ENCODE measurements at regions not wholly inside any gene's neighbourhood (a gene's known extent, or its start where the extent isn't known, plus 50 kb on each side); places are given as distances from the start of the nearest gene placed in this dataset.

DNA sequence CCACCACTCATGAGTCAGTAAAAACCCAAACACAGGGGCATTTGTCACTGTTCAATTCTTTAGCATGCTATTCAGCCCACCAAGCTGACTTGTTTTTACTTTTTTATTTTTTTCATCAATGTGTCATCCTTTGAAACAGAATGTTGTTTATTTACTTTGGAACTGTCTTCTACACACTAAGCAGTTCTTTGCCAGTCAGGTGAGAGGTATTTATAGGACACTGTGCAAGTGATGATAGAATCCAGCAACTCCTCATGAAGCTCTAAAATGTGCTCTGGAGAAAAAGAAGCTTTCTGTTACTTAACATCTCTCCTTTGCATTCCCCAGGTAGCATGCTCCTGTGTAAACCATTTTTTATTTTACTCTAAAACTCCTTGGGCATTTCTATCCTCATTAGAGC, 582.0 kb upstream of the TMPRSS15 start:
- Histone ChIP-seq H3K4me1 (ENCODE audit: control insufficient read depth, insufficient read depth, low read length) (peaks cover 8% of the 10 kb centered on the region), H3K4me3 (ENCODE audit: low read depth, low read length) (no peak overlapping the region), H3K27ac (ENCODE audit: low read depth, low read length) (no peak overlapping the region), H3K27me3 (ENCODE audit: control insufficient read depth, insufficient read depth, low read length) (no peaks in the 10 kb centered on the region), H3K36me3 (ENCODE audit: control insufficient read depth, insufficient read depth, low read length) (no peaks in the 10 kb centered on the region), H3K9me3 (ENCODE audit: control insufficient read depth, insufficient read depth, low read length) (no peaks in the 10 kb centered on the region)
- no peak for DNase-seq (ENCODE audit: low read depth in 4 of 6, low spot score in 6 of 6)

- Histone ChIP-seq H3K9me3 (ENCODE audit: control insufficient read depth, insufficient read depth, low read length) (no peaks in the 10 kb centered on the region), H3K36me3 (ENCODE audit: control insufficient read depth, insufficient read depth, low read length) (no peaks in the 10 kb centered on the region), H3K27me3 (ENCODE audit: control insufficient read depth, insufficient read depth, low read length) (no peaks in the 10 kb centered on the region), H3K4me1 (ENCODE audit: control insufficient read depth, insufficient read depth, low read length) (peaks cover 8% of the 10 kb centered on the region), H3K4me3 (ENCODE audit: low read depth, low read length) (no peak overlapping the region), H3K27ac (ENCODE audit: low read depth, low read length) (no peak overlapping the region)
- peak in 5 of 6 donors; percentile 31 to 83 (median 48) for DNase-seq (ENCODE audit: low read depth in 4 of 6, low spot score in 6 of 6)
- no CpG with 5 or more reads among the region's 4 CpGs for WGBS (ENCODE audit: insufficient coverage)
These were observed 582.6 kb upstream of the TMPRSS15 start for GRCh38 chr21:18986197-18986596.

DNA sequence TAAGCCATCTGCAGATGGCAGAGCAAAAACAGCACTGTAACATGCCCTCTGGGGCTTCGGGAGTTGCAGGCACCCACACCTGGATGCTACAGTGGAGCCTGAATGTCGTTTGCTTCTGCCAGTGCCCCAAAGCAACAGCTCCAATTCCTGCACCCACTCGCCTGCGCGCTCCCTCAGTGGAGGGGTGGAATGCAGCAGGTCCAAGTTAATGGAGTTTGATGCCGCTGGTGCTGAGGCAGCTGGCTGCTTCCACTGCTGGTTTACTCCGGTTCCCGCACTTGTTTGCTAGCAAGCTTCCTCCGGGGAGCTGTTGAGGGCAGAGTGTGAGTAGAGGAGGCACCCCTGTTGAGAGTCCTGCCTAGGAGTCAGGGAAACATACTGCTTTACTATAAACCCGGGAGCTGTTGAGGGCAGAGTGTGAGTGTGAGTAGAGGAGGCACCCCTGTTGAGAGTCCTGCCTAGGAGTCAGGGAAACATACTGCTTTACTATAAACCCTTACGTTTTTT, 584.0 kb upstream of the TMPRSS15 start:
- WGBS (ENCODE audit: insufficient coverage) = 72% methylated on average over 6 of the region's 11 CpGs
- no peak for DNase-seq (ENCODE audit: low read depth in 4 of 6, low spot score in 6 of 6)
- no peak overlapping the region for H3K27ac ChIP-seq (ENCODE audit: low read depth, low read length)

GRCh38 chr21:18989953-18990495, 586.4 kb upstream of the TMPRSS15 start:
- H3K27ac ChIP-seq (ENCODE audit: low read depth, low read length) = no peak overlapping the region
- no peaks in the 10 kb centered on the region for H3K27me3 ChIP-seq (ENCODE audit: control insufficient read depth, insufficient read depth, low read length)
- DNase-seq (ENCODE audit: low read depth in 4 of 6, low spot score in 6 of 6) = no peak
- WGBS (ENCODE audit: insufficient coverage) = 77% methylated on average over 6 of the region's 7 CpGs
- no peaks in the 10 kb centered on the region for H3K9me3 ChIP-seq (ENCODE audit: control insufficient read depth, insufficient read depth, low read length)
- H3K4me3 ChIP-seq (ENCODE audit: low read depth, low read length) = no peak overlapping the region
- H3K4me1 ChIP-seq (ENCODE audit: control insufficient read depth, insufficient read depth, low read length) = peaks cover 8% of the 10 kb centered on the region
- H3K36me3 ChIP-seq (ENCODE audit: control insufficient read depth, insufficient read depth, low read length) = no peaks in the 10 kb centered on the region

More for the DNA sequence above, 584.0 kb upstream of the TMPRSS15 start:
- Histone ChIP-seq H3K9me3 (ENCODE audit: control insufficient read depth, insufficient read depth, low read length) (no peaks in the 10 kb centered on the region), H3K4me3 (ENCODE audit: low read depth, low read length) (no peak overlapping the region), H3K4me1 (ENCODE audit: control insufficient read depth, insufficient read depth, low read length) (peaks cover 8% of the 10 kb centered on the region), H3K27me3 (ENCODE audit: control insufficient read depth, insufficient read depth, low read length) (no peaks in the 10 kb centered on the region), H3K36me3 (ENCODE audit: control insufficient read depth, insufficient read depth, low read length) (no peaks in the 10 kb centered on the region)

DNA sequence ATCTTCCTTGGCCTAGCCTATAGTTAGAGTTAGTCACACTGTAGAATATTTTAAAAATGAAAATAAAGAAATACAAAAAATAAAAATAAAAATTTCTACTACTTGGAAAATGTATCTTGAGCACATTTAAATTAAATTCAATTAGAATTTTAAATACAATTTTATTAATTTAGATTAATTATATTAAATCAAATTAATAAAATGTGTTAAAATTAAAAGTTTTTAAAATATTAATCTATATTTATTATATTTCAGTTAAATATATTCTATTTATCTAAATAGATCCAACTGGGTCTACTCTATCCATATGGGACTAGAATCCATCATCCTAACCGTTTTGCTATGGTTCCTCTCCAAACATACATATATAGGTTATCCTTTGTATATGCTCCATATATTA, 588.3 kb upstream of the TMPRSS15 start:
- H3K4me3 ChIP-seq (ENCODE audit: low read depth, low read length) = no peak overlapping the region
- H3K4me1 ChIP-seq (ENCODE audit: control insufficient read depth, insufficient read depth, low read length) = peaks cover 7% of the 10 kb centered on the region
- no peaks in the 10 kb centered on the region for H3K36me3 ChIP-seq (ENCODE audit: control insufficient read depth, insufficient read depth, low read length)
- DNase-seq (ENCODE audit: low read depth in 4 of 6, low spot score in 6 of 6) = no peak
- no peaks in the 10 kb centered on the region for H3K9me3 ChIP-seq (ENCODE audit: control insufficient read depth, insufficient read depth, low read length)
- H3K27ac ChIP-seq (ENCODE audit: low read depth, low read length) = no peak overlapping the region
- no CpG with 5 or more reads among the region's 1 CpG for WGBS (ENCODE audit: insufficient coverage)
- H3K27me3 ChIP-seq (ENCODE audit: control insufficient read depth, insufficient read depth, low read length) = no peaks in the 10 kb centered on the region

DNA sequence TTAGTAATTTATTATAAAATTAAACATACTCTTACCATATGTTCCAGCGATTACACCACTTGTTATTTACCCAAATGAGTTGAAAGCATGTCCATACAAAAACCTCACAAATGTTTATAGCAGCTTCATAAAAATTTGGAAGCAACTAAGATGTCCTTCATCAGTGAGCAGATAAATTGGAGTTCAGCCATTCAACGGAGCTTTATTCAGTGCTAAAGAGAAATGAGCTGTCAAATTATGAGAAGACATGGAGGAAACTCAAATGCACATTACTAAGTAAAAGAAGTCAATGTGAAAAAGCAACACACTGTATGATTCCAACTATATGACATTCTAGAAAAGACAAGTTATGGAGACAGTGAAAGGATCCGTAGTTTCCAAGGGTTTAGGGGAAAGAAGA, 606.7 kb upstream of the TMPRSS15 start:
- no peaks in the 10 kb centered on the region for H3K36me3 ChIP-seq (ENCODE audit: control insufficient read depth, insufficient read depth, low read length)
- H3K9me3 ChIP-seq (ENCODE audit: control insufficient read depth, insufficient read depth, low read length) = no peaks in the 10 kb centered on the region
- WGBS (ENCODE audit: insufficient coverage) = no CpG with 5 or more reads among the region's 3 CpGs
- DNase-seq (ENCODE audit: low read depth in 4 of 6, low spot score in 6 of 6) = peak in 1 of 6 donors; percentile 76
- H3K27ac ChIP-seq (ENCODE audit: low read depth, low read length) = no peak overlapping the region
- H3K4me1 ChIP-seq (ENCODE audit: control insufficient read depth, insufficient read depth, low read length) = no peaks in the 10 kb centered on the region
- H3K4me3 ChIP-seq (ENCODE audit: low read depth, low read length) = no peak overlapping the region
- H3K27me3 ChIP-seq (ENCODE audit: control insufficient read depth, insufficient read depth, low read length) = no peaks in the 10 kb centered on the region

DNA sequence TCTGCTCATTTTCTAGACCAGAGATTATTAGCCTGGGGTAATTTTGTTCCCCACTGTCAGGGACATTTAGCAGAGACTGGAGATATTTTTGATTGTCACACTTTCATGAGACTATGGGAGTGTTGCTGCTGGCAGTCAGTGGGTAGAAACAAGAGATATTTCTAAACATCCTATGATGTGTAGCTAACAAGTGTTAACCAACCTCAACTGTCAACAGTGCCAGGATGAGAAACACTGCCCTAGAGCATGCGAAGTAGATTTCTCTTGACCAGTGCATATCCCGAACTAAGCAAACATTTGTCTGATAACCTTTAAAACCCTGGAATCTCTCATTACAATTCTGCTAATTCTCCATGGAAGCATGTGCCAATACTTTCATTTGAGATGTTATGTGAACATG, 607.4 kb upstream of the TMPRSS15 start:
- Histone ChIP-seq H3K4me3 (ENCODE audit: low read depth, low read length) (no peak overlapping the region), H3K9me3 (ENCODE audit: control insufficient read depth, insufficient read depth, low read length) (no peaks in the 10 kb centered on the region), H3K27ac (ENCODE audit: low read depth, low read length) (no peak overlapping the region), H3K36me3 (ENCODE audit: control insufficient read depth, insufficient read depth, low read length) (no peaks in the 10 kb centered on the region), H3K27me3 (ENCODE audit: control insufficient read depth, insufficient read depth, low read length) (no peaks in the 10 kb centered on the region), H3K4me1 (ENCODE audit: control insufficient read depth, insufficient read depth, low read length) (no peaks in the 10 kb centered on the region)
- peak in 1 of 6 donors; percentile 16 for DNase-seq (ENCODE audit: low read depth in 4 of 6, low spot score in 6 of 6)
- WGBS (ENCODE audit: insufficient coverage) = 80% methylated on average over 1 of the region's 2 CpGs

- Histone ChIP-seq H3K36me3 (ENCODE audit: control insufficient read depth, insufficient read depth, low read length) (no peaks in the 10 kb centered on the region), H3K4me3 (ENCODE audit: low read depth, low read length) (no peak overlapping the region), H3K4me1 (ENCODE audit: control insufficient read depth, insufficient read depth, low read length) (no peaks in the 10 kb centered on the region), H3K27ac (ENCODE audit: low read depth, low read length) (no peak overlapping the region), H3K27me3 (ENCODE audit: control insufficient read depth, insufficient read depth, low read length) (no peaks in the 10 kb centered on the region), H3K9me3 (ENCODE audit: control insufficient read depth, insufficient read depth, low read length) (no peaks in the 10 kb centered on the region)
- DNase-seq (ENCODE audit: low read depth in 4 of 6, low spot score in 6 of 6) = peak in 1 of 6 donors; percentile 78
- WGBS (ENCODE audit: insufficient coverage) = 80% methylated on average over 1 of the region's 2 CpGs
These were observed 607.9 kb upstream of the TMPRSS15 start for GRCh38 chr21:19011451-19011850.

DNA sequence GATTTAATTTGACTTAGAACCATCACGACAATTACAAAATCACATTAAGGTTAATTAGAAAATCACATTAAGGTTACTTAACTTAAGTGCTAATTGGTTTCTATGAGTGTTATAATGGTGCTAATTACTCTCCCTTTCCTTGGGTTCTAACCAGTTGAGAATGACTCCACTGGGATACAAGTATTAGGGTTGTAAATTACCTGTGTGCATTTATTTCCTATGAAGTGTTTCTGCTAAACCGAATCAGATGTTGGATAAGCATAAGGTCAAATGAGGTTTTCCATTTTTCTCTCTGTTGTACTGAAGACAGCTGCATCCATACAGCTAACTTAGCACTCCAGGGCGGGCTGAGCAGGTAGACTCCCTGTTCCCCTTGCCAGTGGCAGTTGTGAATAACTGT, 610.3 kb upstream of the TMPRSS15 start:
- no peak overlapping the region for H3K4me3 ChIP-seq (ENCODE audit: low read depth, low read length)
- peak in 2 of 6 donors; percentile 11 to 90 for DNase-seq (ENCODE audit: low read depth in 4 of 6, low spot score in 6 of 6)
- WGBS (ENCODE audit: insufficient coverage) = no CpG with 5 or more reads among the region's 3 CpGs
- H3K9me3 ChIP-seq (ENCODE audit: control insufficient read depth, insufficient read depth, low read length) = no peaks in the 10 kb centered on the region
- H3K4me1 ChIP-seq (ENCODE audit: control insufficient read depth, insufficient read depth, low read length) = no peaks in the 10 kb centered on the region
- H3K36me3 ChIP-seq (ENCODE audit: control insufficient read depth, insufficient read depth, low read length) = no peaks in the 10 kb centered on the region
- H3K27ac ChIP-seq (ENCODE audit: low read depth, low read length) = no peak overlapping the region
- no peaks in the 10 kb centered on the region for H3K27me3 ChIP-seq (ENCODE audit: control insufficient read depth, insufficient read depth, low read length)

DNA sequence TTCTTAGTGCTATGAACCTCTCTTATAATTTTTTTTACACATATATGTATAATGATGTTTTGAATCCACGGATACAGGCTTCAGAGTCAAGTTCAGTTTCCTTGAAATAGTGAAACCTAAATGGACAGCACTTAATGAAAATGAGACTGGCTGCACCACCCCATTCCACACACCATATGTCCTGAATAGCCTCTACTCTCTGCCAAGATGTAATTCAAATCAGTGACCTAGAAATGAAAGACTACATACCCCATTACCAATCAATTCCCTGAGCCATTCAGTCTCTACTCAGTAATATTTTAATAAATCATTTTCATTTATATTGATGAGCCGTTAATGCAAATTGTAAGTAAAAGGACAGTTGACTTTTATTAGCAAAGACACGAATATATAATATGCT, 614.9 kb upstream of the TMPRSS15 start:
- H3K9me3 ChIP-seq (ENCODE audit: control insufficient read depth, insufficient read depth, low read length) = no peaks in the 10 kb centered on the region
- H3K27ac ChIP-seq (ENCODE audit: low read depth, low read length) = no peak overlapping the region
- DNase-seq (ENCODE audit: low read depth in 4 of 6, low spot score in 6 of 6) = peak in 1 of 6 donors; percentile 46
- no peaks in the 10 kb centered on the region for H3K36me3 ChIP-seq (ENCODE audit: control insufficient read depth, insufficient read depth, low read length)
- H3K4me1 ChIP-seq (ENCODE audit: control insufficient read depth, insufficient read depth, low read length) = no peaks in the 10 kb centered on the region
- WGBS (ENCODE audit: insufficient coverage) = no CpG with 5 or more reads among the region's 3 CpGs
- no peak overlapping the region for H3K4me3 ChIP-seq (ENCODE audit: low read depth, low read length)
- H3K27me3 ChIP-seq (ENCODE audit: control insufficient read depth, insufficient read depth, low read length) = no peaks in the 10 kb centered on the region

Measured in spinal cord (tissue), 9 donors.